Stomach (tissue), 4 donors: ENCODE measurements at regions not wholly inside any gene's neighbourhood (a gene's known extent, or its start where the extent isn't known, plus 50 kb on each side); places are given as distances from the start of the nearest gene placed in this dataset.
"Not testable (repeated sequence)": the region's sequence is repeated elsewhere in the genome, so short reads cannot be mapped to it uniquely, and the experiment has no call there.

Experiments used
- CTCF ChIP-seq, 7 experiments: fragments of 450-650 bp in 4 of 7; fragments of 200-600 bp in 3 of 7; sonication (generic) in 3 of 7; IDR thresholded peaks; one replicate each; pipeline ENCODE4 v1.5.1; 2016 to 2019; ENCODE audit warnings: antibody characterized with exemption in 7 of 7, control low read depth in 2 of 7, mild to moderate bottlenecking in 1 of 7
- EP300 ChIP-seq: sonication (generic); formaldehyde crosslinking; IDR thresholded peaks from one replicate; pipeline ENCODE4 v1.6.1; 2017; ENCODE audit warnings: antibody characterized with exemption
- POLR2A ChIP-seq, 4 donors: fragments of 450-650 bp; IDR thresholded peaks; one replicate each; pipeline ENCODE4 v1.6.1; 2016; ENCODE audit warnings: antibody characterized with exemption in 4 of 4, control low read depth in 2 of 4, mild to moderate bottlenecking in 1 of 4, moderate library complexity in 1 of 4
- POLR2AphosphoS5 ChIP-seq, 3 donors: sonication (generic); formaldehyde crosslinking; IDR thresholded peaks; one replicate each; pipeline ENCODE4 v1.6.1; 2016; ENCODE audit warnings: antibody characterized with exemption in 3 of 3

- TF ChIP-seq POLR2A (IDR thresholded peaks at IDR 0.05); CTCF (IDR thresholded peaks at IDR 0.05); POLR2AphosphoS5 (IDR thresholded peaks at IDR 0.05); EP300: not testable (repeated sequence)
Measured at GRCh38 chr7:103235824-103236223, 61.4 kb upstream of the PMPCB start.
